Pancreas (tissue), 10 donors: ENCODE measurements at regions not wholly inside any gene's neighbourhood (a gene's known extent, or its start where the extent isn't known, plus 50 kb on each side); places are given as distances from the start of the nearest gene placed in this dataset.
A peak's percentile ranks its signal among the peaks of the same experiment; 100 is the strongest.

Experiments used
- ATAC-seq, 4 donors: fragments of 200-7000 bp; cut with Tn5 transposase; one replicate each; pipeline versions ENCODE4 v1.8.0 to v1.9.1; 2020; ENCODE audit warnings: mild to moderate bottlenecking in 4 of 4, moderate library complexity in 4 of 4
- DNase-seq, 6 donors: peaks; one replicate each; pipeline ENCODE4 v3.0.0-alpha.2; 2020
- FAIRE-seq: peaks from 2 replicates; lab custom pipeline; 2012; peaks lifted over from hg19 to GRCh38; lab: Jason Lieb, UNC
- H3K27ac ChIP-seq, 4 donors: fragments of 200-600 bp; sonication (generic); 1 replicate in 3 of 4; 2 replicates in 1 of 4; pipeline versions ENCODE4 v1.5.0 to v1.8.0; 2020
- H3K27me3 ChIP-seq, 4 donors: fragments of 200-600 bp; one replicate each; pipeline ENCODE4 v1.8.0; 2021
- H3K36me3 ChIP-seq, 3 donors: fragments of 200-600 bp; sonication (generic) in 1 of 3; one replicate each; pipeline versions ENCODE4 v1.5.0 to v1.8.0; 2020 to 2021
- H3K4me1 ChIP-seq, 3 donors: fragments of 200-600 bp; one replicate each; pipeline ENCODE4 v1.8.0; 2021
- H3K4me3 ChIP-seq, 4 donors: fragments of 200-600 bp; sonication (generic) in 2 of 4; one replicate each; pipeline versions ENCODE4 v1.5.0 to v1.8.0; 2020 to 2021
- H3K9me3 ChIP-seq, 4 donors: fragments of 200-600 bp; one replicate each; pipeline ENCODE4 v1.8.0; 2021
- CTCF ChIP-seq, 4 donors: fragments of 200-600 bp; sonication (generic) in 3 of 4; IDR thresholded peaks; one replicate each; pipeline versions ENCODE4 v1.5.0 to v1.8.0; 2021; ENCODE audit warnings: antibody characterized with exemption in 4 of 4
- WGBS, 2 donors: extraction: QIAGEN DNeasy Blood & Tissue Kit; methylation state at CpG; one replicate each; pipeline ENCODE4 v1.1.7; 2013; 5-methylcytosine and 5-hydroxymethylcytosine counted together
- intact Hi-C, 3 donors: fragments of 100-400 bp; cut with DNase I; formaldehyde crosslinking; loops; one replicate each; pipeline versions ENCODE4 v1.11.1 to v1.14.2; 2022
- donor health status: healthy with polysubstance abuse.
- donor health status: DM: no; HTN: no; CAD: no; lungs with moderate emphysema.
- donor health status: DM: no; HTN: no; CAD: no.
- donor health status: control.
- donor health status: control.
- donor health status: Bipolar disorder and iron deficiency.
- donor health status: DM: yes; HTN: yes; CAD: no.
- donor health status: DM: no; HTN: no; CAD: no.
- donor health status: DM: no; HTN: no; CAD: no.
- donor health status: DM: yes; HTN: yes; CAD: no.

GRCh38 chr22:49186762-49187161, 640.9 kb downstream of the BRD1 start:
- Histone ChIP-seq H3K27ac (no peak overlapping the region), H3K36me3 (no peaks in the 10 kb centered on the region), H3K4me3 (no peak overlapping the region), H3K4me1 (no peaks in the 10 kb centered on the region), H3K9me3 (no peaks in the 10 kb centered on the region), H3K27me3 (no peaks in the 10 kb centered on the region)
- DNase-seq (peak in 1 of 6 donors; percentile 35), FAIRE-seq (no peak), ATAC-seq (no peak)
- WGBS, 2 donors = 82 to 89% methylated on average over 12 of the region's 12 CpGs
- intact Hi-C loops = no loop called here
- no peak for TF ChIP-seq CTCF (IDR thresholded peaks at IDR 0.05)

- Histone ChIP-seq H3K4me1 (no peaks in the 10 kb centered on the region), H3K9me3 (no peaks in the 10 kb centered on the region), H3K36me3 (no peaks in the 10 kb centered on the region), H3K27me3 (no peaks in the 10 kb centered on the region), H3K4me3 (no peak overlapping the region), H3K27ac (no peak overlapping the region)
- intact Hi-C loops = no loop called here
- FAIRE-seq (no peak), DNase-seq (no peak), ATAC-seq (no peak)
- WGBS, 2 donors = 88 to 96% methylated on average over 1 of the region's 1 CpG
- no peak for TF ChIP-seq CTCF (IDR thresholded peaks at IDR 0.05)
Measured at GRCh38 chr22:49186293-49186692, 641.4 kb downstream of the BRD1 start.

- 41 to 63% methylated on average over 4 of the region's 4 CpGs for WGBS, 2 donors
- H3K4me1 ChIP-seq = no peaks in the 10 kb centered on the region
- H3K27ac ChIP-seq = no peak overlapping the region
- H3K27me3 ChIP-seq = no peaks in the 10 kb centered on the region
- DNase-seq = no peak
- FAIRE-seq = no peak
- H3K4me3 ChIP-seq = no peak overlapping the region
- H3K9me3 ChIP-seq = no peaks in the 10 kb centered on the region
- no peak for TF ChIP-seq CTCF (IDR thresholded peaks at IDR 0.05)
- ATAC-seq = no peak
- intact Hi-C loops = no loop called here
- H3K36me3 ChIP-seq = no peaks in the 10 kb centered on the region
Measured at GRCh38 chr22:49185312-49185969, 642.2 kb downstream of the BRD1 start.

- no peak for FAIRE-seq
- TF ChIP-seq CTCF (IDR thresholded peaks at IDR 0.05) = no peak
- Histone ChIP-seq H3K9me3 (no peaks in the 10 kb centered on the region), H3K4me1 (no peaks in the 10 kb centered on the region), H3K4me3 (no peak overlapping the region), H3K27me3 (no peaks in the 10 kb centered on the region), H3K36me3 (no peaks in the 10 kb centered on the region), H3K27ac (no peak overlapping the region)
- no peak for ATAC-seq
- intact Hi-C loops = no loop called here
- DNase-seq = no peak
- WGBS, 2 donors = 68 to 84% methylated on average over 15 of the region's 15 CpGs
Measured at GRCh38 chr22:49184736-49185135, 642.9 kb downstream of the BRD1 start.

- Histone ChIP-seq H3K27me3 (no peaks in the 10 kb centered on the region), H3K4me1 (no peaks in the 10 kb centered on the region), H3K4me3 (no peak overlapping the region), H3K27ac (no peak overlapping the region), H3K9me3 (no peaks in the 10 kb centered on the region), H3K36me3 (no peaks in the 10 kb centered on the region)
- intact Hi-C loops = no loop called here
- TF ChIP-seq CTCF (IDR thresholded peaks at IDR 0.05) = no peak
- WGBS, 2 donors = 62 to 69% methylated on average over 26 of the region's 26 CpGs
- ATAC-seq = no peak
- FAIRE-seq = no peak
- DNase-seq = peak in 1 of 6 donors; percentile 45
Measured at GRCh38 chr22:49183826-49184216, 643.9 kb downstream of the BRD1 start.
